SK-N-SH (cell line): ENCODE measurements at regions not wholly inside any gene's neighbourhood (a gene's known extent, or its start where the extent isn't known, plus 50 kb on each side); places are given as distances from the start of the nearest gene placed in this dataset.

ENCODE experiments used
- CTCF ChIA-PET: fragments of 300-600, 350-600 bp; formaldehyde crosslinking; extraction: SDS; loops from one replicate; lab custom pipeline; 2021; lab: Yijun Ruan, JAX
- POLR2A ChIA-PET: fragments of 350-600 bp; sonication (Branson Sonifier 250); formaldehyde crosslinking; extraction: SDS; loops from one replicate; lab custom pipeline; 2020; ENCODE audit warnings: antibody characterized with exemption, inconsistent platforms; lab: Yijun Ruan, JAX
- DNase-seq: peaks from one replicate; pipeline ENCODE4 v3.0.0; 2012
- H2AFZ ChIP-seq: fragments of 200-600 bp; sonication (generic); 2 replicates; pipeline ENCODE4 v1.8.1; 2016; ENCODE audit warnings: antibody characterized with exemption, mild to moderate bottlenecking, low read depth
- H3F3A ChIP-seq: fragments of 200-600 bp; sonication (generic); replicated peaks from 2 replicates; pipeline ENCODE3; 2016; ENCODE audit warnings: antibody characterized with exemption, mild to moderate bottlenecking; ENCODE audit not compliant: insufficient read depth
- H3K27ac ChIP-seq, 2 experiments: fragments of 200-500 bp in 1 of 2; fragments of 200-600 bp in 1 of 2; sonication (Bioruptor generic) in 1 of 2; sonication (generic), shearing (Covaris generic) in 1 of 2; 2 replicates each; pipeline versions ENCODE4 v1.5.1 to v1.6.1; 2014 to 2016; ENCODE audit warnings: low read depth in 2 of 2, inconsistent platforms in 1 of 2, low read length in 1 of 2, mild to moderate bottlenecking in 1 of 2, mixed read lengths in 1 of 2
- H3K27me3 ChIP-seq: fragments of 200-600 bp; sonication (generic), shearing (Covaris generic); 2 replicates; pipeline ENCODE4 v1.6.1; 2016; ENCODE audit warnings: mixed run types; ENCODE audit not compliant: insufficient read depth
- H3K36me3 ChIP-seq, 2 experiments: fragments of 200-500 bp in 1 of 2; fragments of 200-600 bp in 1 of 2; sonication (Bioruptor generic) in 1 of 2; sonication (generic) in 1 of 2; replicated peaks in 1 of 2; 2 replicates each; pipeline versions ENCODE3 to v1.5.1; 2014 to 2016; ENCODE audit warnings: low read length in 1 of 2, mild to moderate bottlenecking in 1 of 2; ENCODE audit not compliant: insufficient read depth in 2 of 2, control insufficient read depth in 1 of 2
- H3K4me1 ChIP-seq, 2 experiments: fragments of 200-500 bp in 1 of 2; fragments of 200-600 bp in 1 of 2; sonication (Bioruptor generic) in 1 of 2; sonication (generic), shearing (Covaris generic) in 1 of 2; 2 replicates each; pipeline versions ENCODE4 v1.5.1 to v1.6.1; 2014 to 2016; ENCODE audit warnings: low read depth in 1 of 2, low read length in 1 of 2, mixed run types in 1 of 2; ENCODE audit not compliant: insufficient read depth in 2 of 2, control insufficient read depth in 1 of 2
- H3K4me2 ChIP-seq: fragments of 200-600 bp; sonication (generic), shearing (Covaris generic); 2 replicates; pipeline ENCODE4 v1.6.1; 2017; ENCODE audit warnings: mixed run types
- H3K4me3 ChIP-seq, 2 experiments: fragments of 200-500 bp in 1 of 2; fragments of 200-600 bp in 1 of 2; sonication (Bioruptor generic) in 1 of 2; sonication (generic), shearing (Covaris generic) in 1 of 2; 2 replicates each; pipeline versions ENCODE4 v1.5.1 to v1.8.1; 2014 to 2016; ENCODE audit warnings: low read depth in 2 of 2, inconsistent platforms in 1 of 2, low read length in 1 of 2, mild to moderate bottlenecking in 1 of 2, mixed read lengths in 1 of 2, moderate library complexity in 1 of 2
- H3K79me2 ChIP-seq: fragments of 200-600 bp; sonication (generic); 2 replicates; pipeline ENCODE4 v1.8.1; 2017; ENCODE audit warnings: mild to moderate bottlenecking; ENCODE audit not compliant: insufficient read depth
- H3K9ac ChIP-seq: fragments of 200-600 bp; sonication (generic); 2 replicates; pipeline ENCODE4 v1.6.1; 2017; ENCODE audit warnings: mixed run types
- H3K9me2 ChIP-seq: fragments of 200-600 bp; sonication (generic); 2 replicates; pipeline ENCODE4 v1.6.1; 2017; ENCODE audit warnings: mixed run types
- H3K9me3 ChIP-seq: fragments of 200-600 bp; sonication (generic); 2 replicates; pipeline ENCODE4 v1.6.1; 2017; ENCODE audit warnings: mixed run types, mild to moderate bottlenecking, moderate library complexity
- H4K20me1 ChIP-seq: fragments of 200-600 bp; sonication (generic); 2 replicates; pipeline ENCODE4 v1.6.1; 2017; ENCODE audit warnings: mild to moderate bottlenecking, mixed run types; ENCODE audit not compliant: insufficient read depth
- JUND ChIP-seq: IDR thresholded peaks from 2 replicates; pipeline ENCODE4 v1.4.0; 2012
- MEF2A ChIP-seq: IDR thresholded peaks from 2 replicates; pipeline ENCODE4 v1.4.0; 2012; ENCODE audit warnings: low read depth, borderline replicate concordance
- NRF1 ChIP-seq: IDR thresholded peaks from 2 replicates; pipeline ENCODE4 v1.6.1; 2012; ENCODE audit warnings: low read depth, mild to moderate bottlenecking, low read length
- RCOR1 ChIP-seq: fragments of 150-350 bp; IDR thresholded peaks from 2 replicates; pipeline ENCODE4 v1.6.1; 2017; ENCODE audit warnings: antibody characterized with exemption, low read length
- SIN3A ChIP-seq: IDR thresholded peaks from 2 replicates; pipeline ENCODE4 v1.6.1; 2012; ENCODE audit warnings: low read depth, mild to moderate bottlenecking, low read length, moderate library complexity, borderline replicate concordance
- SMC3 ChIP-seq: IDR thresholded peaks from 2 replicates; pipeline ENCODE4 v1.6.1; 2012; ENCODE audit warnings: low read depth, low read length, improper control_type of control experiment
- TAF1 ChIP-seq: IDR thresholded peaks from 2 replicates; pipeline ENCODE4 v1.6.1; 2012; ENCODE audit warnings: low read depth, mild to moderate bottlenecking, low read length, moderate library complexity, borderline replicate concordance
- YY1 ChIP-seq: IDR thresholded peaks from 2 replicates; pipeline ENCODE4 v1.4.0; 2012; ENCODE audit warnings: low read depth, mild to moderate bottlenecking
- WGBS: methylation state at CpG from one replicate; pipeline ENCODE4 v1.1.6; 2017; ENCODE audit warnings: low lambda C conversion rate; 5-methylcytosine and 5-hydroxymethylcytosine counted together
- TF ChIP-seq, protein P1 (sequence below): IDR thresholded peaks from 2 replicates; pipeline ENCODE4 v1.4.0; 2012; ENCODE audit warnings: low read depth
- TF ChIP-seq, protein P2 (sequence below): IDR thresholded peaks from 2 replicates; pipeline ENCODE4 v1.4.0; 2012; ENCODE audit warnings: low read depth, borderline replicate concordance
- TF ChIP-seq, protein P3 (sequence below): fragments of 200-600 bp; sonication (generic); IDR thresholded peaks from 2 replicates; pipeline ENCODE4 v1.6.1; 2017; ENCODE audit warnings: antibody characterized with exemption, mild to moderate bottlenecking, moderate library complexity
- TF ChIP-seq, protein P4 (sequence below): IDR thresholded peaks from 2 replicates; pipeline ENCODE4; 2012

DNA sequence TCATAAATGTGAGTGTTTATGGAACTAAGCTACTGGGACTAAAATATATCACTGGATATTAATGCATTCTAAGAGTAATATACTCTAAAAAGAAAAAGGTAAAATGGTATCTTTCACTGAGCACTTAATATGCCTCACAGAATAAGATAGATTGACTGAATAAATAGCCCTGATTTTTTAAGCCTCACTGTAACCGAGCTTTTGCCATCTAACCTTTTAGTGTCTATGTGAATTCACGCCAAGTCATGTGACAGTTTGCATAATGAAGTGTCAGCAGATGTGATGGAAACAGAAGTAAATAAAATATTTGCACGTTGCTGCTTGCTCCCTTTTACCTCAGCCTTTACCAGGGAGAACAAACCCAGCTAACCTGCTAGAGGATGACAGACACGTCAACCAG is 119.7 kb upstream of the NWD2 start:
- Histone ChIP-seq H3K36me3 (no peaks in the 10 kb centered on the region), H3K27me3 (no peaks in the 10 kb centered on the region), H2AFZ (no peak overlapping the region), H3K79me2 (no peaks in the 10 kb centered on the region), H3K4me3 (no peak overlapping the region)
- POLR2A ChIA-PET: no interaction called here
- no peak for DNase-seq
- no peak for TF ChIP-seq RCOR1
- TF ChIP-seq NRF1: no peak
- TF ChIP-seq TAF1: no peak
- no peak for TF ChIP-seq YY1
- no peak for TF ChIP-seq MEF2A
- TF ChIP-seq SMC3: no peak
- TF ChIP-seq, protein P1, sequence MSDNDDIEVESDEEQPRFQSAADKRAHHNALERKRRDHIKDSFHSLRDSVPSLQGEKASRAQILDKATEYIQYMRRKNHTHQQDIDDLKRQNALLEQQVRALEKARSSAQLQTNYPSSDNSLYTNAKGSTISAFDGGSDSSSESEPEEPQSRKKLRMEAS: no peak
- TF ChIP-seq, protein P2, sequence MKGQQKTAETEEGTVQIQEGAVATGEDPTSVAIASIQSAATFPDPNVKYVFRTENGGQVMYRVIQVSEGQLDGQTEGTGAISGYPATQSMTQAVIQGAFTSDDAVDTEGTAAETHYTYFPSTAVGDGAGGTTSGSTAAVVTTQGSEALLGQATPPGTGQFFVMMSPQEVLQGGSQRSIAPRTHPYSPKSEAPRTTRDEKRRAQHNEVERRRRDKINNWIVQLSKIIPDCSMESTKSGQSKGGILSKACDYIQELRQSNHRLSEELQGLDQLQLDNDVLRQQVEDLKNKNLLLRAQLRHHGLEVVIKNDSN: no peak
- TF ChIP-seq, protein P3, sequence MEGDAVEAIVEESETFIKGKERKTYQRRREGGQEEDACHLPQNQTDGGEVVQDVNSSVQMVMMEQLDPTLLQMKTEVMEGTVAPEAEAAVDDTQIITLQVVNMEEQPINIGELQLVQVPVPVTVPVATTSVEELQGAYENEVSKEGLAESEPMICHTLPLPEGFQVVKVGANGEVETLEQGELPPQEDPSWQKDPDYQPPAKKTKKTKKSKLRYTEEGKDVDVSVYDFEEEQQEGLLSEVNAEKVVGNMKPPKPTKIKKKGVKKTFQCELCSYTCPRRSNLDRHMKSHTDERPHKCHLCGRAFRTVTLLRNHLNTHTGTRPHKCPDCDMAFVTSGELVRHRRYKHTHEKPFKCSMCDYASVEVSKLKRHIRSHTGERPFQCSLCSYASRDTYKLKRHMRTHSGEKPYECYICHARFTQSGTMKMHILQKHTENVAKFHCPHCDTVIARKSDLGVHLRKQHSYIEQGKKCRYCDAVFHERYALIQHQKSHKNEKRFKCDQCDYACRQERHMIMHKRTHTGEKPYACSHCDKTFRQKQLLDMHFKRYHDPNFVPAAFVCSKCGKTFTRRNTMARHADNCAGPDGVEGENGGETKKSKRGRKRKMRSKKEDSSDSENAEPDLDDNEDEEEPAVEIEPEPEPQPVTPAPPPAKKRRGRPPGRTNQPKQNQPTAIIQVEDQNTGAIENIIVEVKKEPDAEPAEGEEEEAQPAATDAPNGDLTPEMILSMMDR: no peak
- TF ChIP-seq JUND: no peak
- TF ChIP-seq, protein P4, sequence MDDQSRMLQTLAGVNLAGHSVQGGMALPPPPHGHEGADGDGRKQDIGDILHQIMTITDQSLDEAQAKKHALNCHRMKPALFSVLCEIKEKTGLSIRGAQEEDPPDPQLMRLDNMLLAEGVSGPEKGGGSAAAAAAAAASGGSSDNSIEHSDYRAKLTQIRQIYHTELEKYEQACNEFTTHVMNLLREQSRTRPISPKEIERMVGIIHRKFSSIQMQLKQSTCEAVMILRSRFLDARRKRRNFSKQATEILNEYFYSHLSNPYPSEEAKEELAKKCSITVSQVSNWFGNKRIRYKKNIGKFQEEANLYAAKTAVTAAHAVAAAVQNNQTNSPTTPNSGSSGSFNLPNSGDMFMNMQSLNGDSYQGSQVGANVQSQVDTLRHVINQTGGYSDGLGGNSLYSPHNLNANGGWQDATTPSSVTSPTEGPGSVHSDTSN: no peak
- TF ChIP-seq, all 33 proteins: peak for 0
- Histone ChIP-seq H3K9me3 (no peaks in the 10 kb centered on the region), H3K27ac (no peak overlapping the region), H3K4me2 (no peak overlapping the region), H3F3A (no peaks in the 10 kb centered on the region), H4K20me1 (no peaks in the 10 kb centered on the region), H3K9me2 (no peaks in the 10 kb centered on the region), H3K9ac (no peak overlapping the region), H3K4me1 (no peaks in the 10 kb centered on the region)
- WGBS: 4% methylated on average over 4 of the region's 4 CpGs
- CTCF ChIA-PET: no interaction called here

DNA sequence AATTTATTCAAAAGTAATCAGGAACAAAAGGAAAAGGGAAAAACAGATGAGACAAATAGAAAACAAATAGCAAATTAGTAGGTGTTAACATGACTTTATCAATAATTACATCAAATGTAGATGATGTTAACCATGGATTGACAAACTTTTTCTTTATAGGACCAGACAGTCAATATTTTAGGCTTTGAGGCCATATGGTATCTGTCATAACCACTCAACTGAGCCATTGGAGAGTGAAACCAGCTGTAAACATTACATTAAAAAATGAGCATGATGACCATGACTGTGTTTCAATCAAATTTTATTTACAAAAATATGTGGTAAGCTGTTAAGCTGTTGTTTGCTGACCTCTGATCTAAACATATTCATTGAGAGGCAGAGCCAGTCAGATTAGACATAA is 118.5 kb upstream of the NWD2 start:
- Histone ChIP-seq H3K79me2 (no peaks in the 10 kb centered on the region), H2AFZ (no peak overlapping the region), H3K9me2 (no peaks in the 10 kb centered on the region), H4K20me1 (no peaks in the 10 kb centered on the region), H3K36me3 (no peaks in the 10 kb centered on the region), H3K27me3 (no peaks in the 10 kb centered on the region), H3K4me2 (no peak overlapping the region), H3K4me3 (no peak overlapping the region), H3K4me1 (no peaks in the 10 kb centered on the region), H3K27ac (no peak overlapping the region), H3K9me3 (no peaks in the 10 kb centered on the region), H3F3A (no peaks in the 10 kb centered on the region), H3K9ac (no peak overlapping the region)
- TF ChIP-seq SIN3A: no peak
- TF ChIP-seq, protein P4: no peak
- no peak for TF ChIP-seq RCOR1
- TF ChIP-seq SMC3: no peak
- TF ChIP-seq, protein P1: no peak
- ChIA-PET CTCF (no interaction called here), POLR2A (no interaction called here)
- no peak for DNase-seq
